ENCODE measurements at regions not wholly inside any gene's neighbourhood (a gene's known extent, or its start where the extent isn't known, plus 50 kb on each side); places are given as distances from the start of the nearest gene placed in this dataset.
"Not testable (repeated sequence)": the region's sequence is repeated elsewhere in the genome, so short reads cannot be mapped to it uniquely, and the experiment has no call there.

- DNase-seq (ENCODE audit: low spot score): no peak
Measured at GRCh38 chr2:20499387-20499786, 52.5 kb downstream of the RHOB start.

- no peak for DNase-seq (ENCODE audit: low spot score)
Measured at GRCh38 chr2:20501974-20502373, 55.1 kb downstream of the RHOB start.

GRCh38 chr2:20502496-20502895 is 55.6 kb downstream of the RHOB start:
- DNase-seq (ENCODE audit: low spot score): not testable (repeated sequence)

- no peak for DNase-seq (ENCODE audit: low spot score)
Measured at GRCh38 chr2:20504174-20504573, 57.3 kb downstream of the RHOB start.

GRCh38 chr2:20506201-20506685 is 59.4 kb downstream of the RHOB start:
- no peak for DNase-seq (ENCODE audit: low spot score)

GRCh38 chr2:20507166-20507692 is 60.4 kb downstream of the RHOB start:
- no peak for DNase-seq (ENCODE audit: low spot score)

- DNase-seq (ENCODE audit: low spot score): no peak
Measured at GRCh38 chr2:20507711-20508110, 60.8 kb downstream of the RHOB start.

- no peak for DNase-seq (ENCODE audit: low spot score)
Measured at GRCh38 chr2:20509301-20509769, 62.5 kb downstream of the RHOB start.

GRCh38 chr2:20509770-20510490 is 63.1 kb downstream of the RHOB start:
- no peak for DNase-seq (ENCODE audit: low spot score)

GRCh38 chr2:20511130-20511529 is 64.3 kb downstream of the RHOB start:
- no peak for DNase-seq (ENCODE audit: low spot score)

GRCh38 chr2:20512061-20512605 is 65.3 kb downstream of the RHOB start:
- no peak for DNase-seq (ENCODE audit: low spot score)

- no peak for DNase-seq (ENCODE audit: low spot score)
Measured at GRCh38 chr2:20513946-20514345, 67.1 kb downstream of the RHOB start.

- no peak for DNase-seq (ENCODE audit: low spot score)
Measured at GRCh38 chr2:20514596-20515269, 67.9 kb downstream of the RHOB start.

GRCh38 chr2:20515290-20516220 is 68.7 kb downstream of the RHOB start:
- DNase-seq (ENCODE audit: low spot score): no peak

- no peak for DNase-seq (ENCODE audit: low spot score)
Measured at GRCh38 chr2:20516291-20516645, 69.4 kb downstream of the RHOB start.

- peak; percentile 94 for DNase-seq (ENCODE audit: low spot score)
Measured at GRCh38 chr2:20516646-20517341, 69.9 kb downstream of the RHOB start.

- no peak for DNase-seq (ENCODE audit: low spot score)
Measured at GRCh38 chr2:20519309-20519708, 72.4 kb downstream of the RHOB start.

- DNase-seq (ENCODE audit: low spot score): no peak
Measured at GRCh38 chr2:20520128-20520527, 73.3 kb downstream of the RHOB start.

- DNase-seq (ENCODE audit: low spot score): no peak
Measured at GRCh38 chr2:20521193-20521592, 74.3 kb downstream of the RHOB start.

- no peak for DNase-seq (ENCODE audit: low spot score)
Measured at GRCh38 chr2:20521682-20522189, 74.9 kb downstream of the RHOB start.
